MM.1S (cell line): ENCODE measurements at regions not wholly inside any gene's neighbourhood (a gene's known extent, or its start where the extent isn't known, plus 50 kb on each side); places are given as distances from the start of the nearest gene placed in this dataset.

ENCODE experiments used
- CTCF ChIP-seq: fragments of 300-600 bp; sonication (generic); IDR thresholded peaks from 2 replicates; pipeline ENCODE4 v1.5.1; 2016; ENCODE audit warnings: antibody characterized with exemption, low read length, mixed read lengths
- EZH2phosphoT487 ChIP-seq: fragments of 300-600 bp; sonication (generic); IDR thresholded peaks from 2 replicates; pipeline ENCODE4 v1.6.1; 2018; ENCODE audit warnings: antibody characterized with exemption, low read length

DNA sequence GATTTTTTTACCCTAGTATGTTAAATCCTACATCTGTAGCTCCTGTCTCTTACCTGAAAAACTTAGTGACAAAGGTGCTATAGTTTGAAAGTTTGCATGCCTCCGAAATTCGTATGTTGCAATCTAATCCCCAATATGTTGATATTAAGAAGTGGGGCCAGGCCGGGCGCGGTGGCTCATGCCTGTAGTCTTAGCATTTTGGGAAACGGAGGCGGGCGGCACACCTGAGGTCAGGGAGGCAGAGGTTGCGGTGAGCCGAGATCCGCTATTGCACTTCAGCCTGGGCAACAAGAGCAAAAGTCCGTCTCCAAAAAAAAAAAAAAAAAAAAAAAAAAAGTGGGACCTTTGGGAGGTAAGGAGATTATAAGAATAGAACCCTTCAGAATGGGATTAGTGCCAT, 471.3 kb upstream of the TECRL start:
- TF ChIP-seq EZH2phosphoT487: no peak
- no peak for TF ChIP-seq CTCF
